GM23248 (cell line): ENCODE measurements at regions not wholly inside any gene's neighbourhood (a gene's known extent, or its start where the extent isn't known, plus 50 kb on each side); places are given as distances from the start of the nearest gene placed in this dataset.

Experiments used
- EZH2 ChIP-seq: fragments of 200-600 bp; sonication (generic); IDR thresholded peaks from 2 replicates; pipeline ENCODE4 v1.6.1; 2018; ENCODE audit warnings: antibody characterized with exemption, mild to moderate bottlenecking; ENCODE audit not compliant: insufficient read depth, poor library complexity, severe bottlenecking
- EZH2phosphoT487 ChIP-seq: fragments of 200-600 bp; sonication (generic); IDR thresholded peaks from 2 replicates; pipeline ENCODE4 v1.6.1; 2018; ENCODE audit warnings: antibody characterized with exemption, moderate library complexity, mild to moderate bottlenecking, low read depth; ENCODE audit not compliant: insufficient read depth

GRCh38 chr6:19578481-19578880 is 258.7 kb upstream of the ID4 start:
- TF ChIP-seq EZH2 (no peak), EZH2phosphoT487 (no peak)
